Prostate gland (tissue), 2 donors: ENCODE measurements at regions not wholly inside any gene's neighbourhood (a gene's known extent, or its start where the extent isn't known, plus 50 kb on each side); places are given as distances from the start of the nearest gene placed in this dataset.

ENCODE experiments used
- POLR2A ChIP-seq: fragments of 450-650 bp; IDR thresholded peaks from one replicate; pipeline ENCODE4 v1.6.1; 2016; ENCODE audit warnings: antibody characterized with exemption, mild to moderate bottlenecking
- POLR2AphosphoS5 ChIP-seq: sonication (generic); formaldehyde crosslinking; IDR thresholded peaks from one replicate; pipeline ENCODE4 v1.6.1; 2017; ENCODE audit warnings: antibody characterized with exemption
- TF ChIP-seq, protein P1 (sequence below), 4 experiments: fragments of 200-600 bp in 2 of 4; fragments of 450-650 bp in 2 of 4; sonication (generic) in 2 of 4; IDR thresholded peaks; 1 replicate in 3 of 4; 2 replicates in 1 of 4; pipeline ENCODE4 v1.5.1; 2016 to 2019; ENCODE audit warnings: antibody characterized with exemption in 4 of 4, mild to moderate bottlenecking in 2 of 4, moderate library complexity in 2 of 4

DNA sequence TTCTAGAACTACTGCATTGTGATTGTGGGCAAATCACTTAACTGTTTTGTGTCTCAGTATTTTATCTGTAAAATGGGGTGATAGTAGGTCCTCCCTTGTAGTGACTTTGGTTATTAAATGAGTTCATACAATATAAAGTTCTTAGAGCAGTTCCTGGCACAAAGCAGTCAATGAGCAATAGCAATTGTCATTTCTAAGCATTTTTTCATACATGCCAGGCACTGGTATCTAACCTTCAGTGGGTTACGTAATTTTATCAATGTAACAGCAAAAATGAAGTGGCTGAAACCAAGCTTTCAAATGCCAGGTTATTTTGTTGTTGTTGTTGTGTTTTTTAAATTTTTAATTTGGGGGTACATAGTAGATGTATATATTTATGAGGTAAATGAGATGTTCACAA, 401.9 kb downstream of the MEIS1 start:
- TF ChIP-seq, protein P1, sequence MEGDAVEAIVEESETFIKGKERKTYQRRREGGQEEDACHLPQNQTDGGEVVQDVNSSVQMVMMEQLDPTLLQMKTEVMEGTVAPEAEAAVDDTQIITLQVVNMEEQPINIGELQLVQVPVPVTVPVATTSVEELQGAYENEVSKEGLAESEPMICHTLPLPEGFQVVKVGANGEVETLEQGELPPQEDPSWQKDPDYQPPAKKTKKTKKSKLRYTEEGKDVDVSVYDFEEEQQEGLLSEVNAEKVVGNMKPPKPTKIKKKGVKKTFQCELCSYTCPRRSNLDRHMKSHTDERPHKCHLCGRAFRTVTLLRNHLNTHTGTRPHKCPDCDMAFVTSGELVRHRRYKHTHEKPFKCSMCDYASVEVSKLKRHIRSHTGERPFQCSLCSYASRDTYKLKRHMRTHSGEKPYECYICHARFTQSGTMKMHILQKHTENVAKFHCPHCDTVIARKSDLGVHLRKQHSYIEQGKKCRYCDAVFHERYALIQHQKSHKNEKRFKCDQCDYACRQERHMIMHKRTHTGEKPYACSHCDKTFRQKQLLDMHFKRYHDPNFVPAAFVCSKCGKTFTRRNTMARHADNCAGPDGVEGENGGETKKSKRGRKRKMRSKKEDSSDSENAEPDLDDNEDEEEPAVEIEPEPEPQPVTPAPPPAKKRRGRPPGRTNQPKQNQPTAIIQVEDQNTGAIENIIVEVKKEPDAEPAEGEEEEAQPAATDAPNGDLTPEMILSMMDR (IDR thresholded peaks at IDR 0.05), result no peak
- TF ChIP-seq POLR2AphosphoS5 (no peak), POLR2A (no peak)
